ENCODE measurements at regions not wholly inside any gene's neighbourhood (a gene's known extent, or its start where the extent isn't known, plus 50 kb on each side); places are given as distances from the start of the nearest gene placed in this dataset.
"Not testable (repeated sequence)": the region's sequence is repeated elsewhere in the genome, so short reads cannot be mapped to it uniquely, and the experiment has no call there.

GRCh38 chr16:87200637-87201036 lies 116.6 kb downstream of the C16orf95 start:
- DNase-seq (ENCODE audit: low read depth in 3 of 3) = no peak

- no peak for DNase-seq (ENCODE audit: low read depth in 3 of 3)
Observed at GRCh38 chr16:87201052-87201451, 116.1 kb downstream of the C16orf95 start.

GRCh38 chr16:87201790-87202189 lies 115.4 kb downstream of the C16orf95 start:
- DNase-seq (ENCODE audit: low read depth in 3 of 3) = no peak

- DNase-seq (ENCODE audit: low read depth in 3 of 3) = no peak
Observed at GRCh38 chr16:87202346-87202745, 114.8 kb downstream of the C16orf95 start.

GRCh38 chr16:87203060-87203656 lies 114.0 kb downstream of the C16orf95 start:
- DNase-seq (ENCODE audit: low read depth in 3 of 3) = no peak

- DNase-seq (ENCODE audit: low read depth in 3 of 3) = no peak
Observed at GRCh38 chr16:87206646-87207451, 110.3 kb downstream of the C16orf95 start.

GRCh38 chr16:87207509-87207908 lies 109.7 kb downstream of the C16orf95 start:
- no peak for DNase-seq (ENCODE audit: low read depth in 3 of 3)

- DNase-seq (ENCODE audit: low read depth in 3 of 3) = no peak
Observed at GRCh38 chr16:87207965-87208364, 109.2 kb downstream of the C16orf95 start.

- DNase-seq (ENCODE audit: low read depth in 3 of 3) = not testable (repeated sequence)
Observed at GRCh38 chr16:87208968-87209367, 108.2 kb downstream of the C16orf95 start.

GRCh38 chr16:87209808-87210512 lies 107.2 kb downstream of the C16orf95 start:
- no peak for DNase-seq (ENCODE audit: low read depth in 3 of 3)

- DNase-seq (ENCODE audit: low read depth in 3 of 3) = no peak
Observed at GRCh38 chr16:87210894-87211293, 106.3 kb downstream of the C16orf95 start.

- no peak for DNase-seq (ENCODE audit: low read depth in 3 of 3)
Observed at GRCh38 chr16:87212026-87212425, 105.2 kb downstream of the C16orf95 start.

- no peak for DNase-seq (ENCODE audit: low read depth in 3 of 3)
Observed at GRCh38 chr16:87213536-87213935, 103.7 kb downstream of the C16orf95 start.

GRCh38 chr16:87216148-87216840 lies 100.9 kb downstream of the C16orf95 start:
- no peak for DNase-seq (ENCODE audit: low read depth in 3 of 3)

GRCh38 chr16:87216841-87217275 lies 100.3 kb downstream of the C16orf95 start:
- DNase-seq (ENCODE audit: low read depth in 3 of 3) = no peak

- not testable (repeated sequence) for DNase-seq (ENCODE audit: low read depth in 3 of 3)
Observed at GRCh38 chr16:87217802-87218201, 99.4 kb downstream of the C16orf95 start.

- no peak for DNase-seq (ENCODE audit: low read depth in 3 of 3)
Observed at GRCh38 chr16:87218281-87219055, 98.7 kb downstream of the C16orf95 start.

GRCh38 chr16:87219287-87219909 lies 97.8 kb downstream of the C16orf95 start:
- DNase-seq (ENCODE audit: low read depth in 3 of 3) = no peak

GRCh38 chr16:87221633-87222032 lies 95.6 kb downstream of the C16orf95 start:
- DNase-seq (ENCODE audit: low read depth in 3 of 3) = no peak

- DNase-seq (ENCODE audit: low read depth in 3 of 3) = no peak
Observed at GRCh38 chr16:87222335-87222734, 94.9 kb downstream of the C16orf95 start.

Data from stimulated activated CD4-positive, alpha-beta T cell treated with anti-CD3 and anti-CD28 coated beads, TNF-alpha, amount 100 ng/mL, for 4 hours (primary cell).